ENCODE measurements at regions not wholly inside any gene's neighbourhood (a gene's known extent, or its start where the extent isn't known, plus 50 kb on each side); places are given as distances from the start of the nearest gene placed in this dataset.

DNA sequence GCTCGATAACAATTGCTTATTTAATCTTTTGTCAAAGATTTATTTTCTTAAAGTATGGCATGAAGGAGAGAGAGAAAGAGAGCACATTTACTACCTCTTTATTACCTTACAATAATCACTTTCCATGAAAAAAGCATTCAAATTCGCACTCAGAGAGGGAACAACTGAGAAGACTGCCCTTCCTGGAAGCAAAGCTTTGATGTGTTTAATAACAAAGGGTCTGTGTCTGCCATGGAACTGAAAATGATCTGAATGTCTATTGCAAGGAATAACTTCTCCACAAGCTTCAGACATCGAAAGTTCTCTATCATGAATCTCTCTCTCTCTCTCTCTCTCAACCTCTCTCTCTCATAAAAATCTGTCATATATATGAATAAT is 308.9 kb downstream of the HDGFL1 start:
- Histone ChIP-seq H3K27me3 (ENCODE audit: insufficient read depth, low read length, poor library complexity, severe bottlenecking) (no peaks in the 10 kb centered on the region), H2AFZ (ENCODE audit: low read length) (no peak overlapping the region), H3K4me2 (ENCODE audit: low read depth, low read length, poor library complexity, severe bottlenecking) (no peak overlapping the region), H3K9ac (ENCODE audit: low read depth, low read length, poor library complexity, severe bottlenecking) (no peak overlapping the region), H3K4me3 (ENCODE audit: low read length, poor library complexity, severe bottlenecking) (no peak overlapping the region), H3K9me2 (replicated peaks; ENCODE audit: low read depth, low read length) (no peaks in the 10 kb centered on the region), H3K9me3 (ENCODE audit: insufficient read depth, low read depth, low read length) (no peaks in the 10 kb centered on the region; the same call in 1 of the 2 replicates), H3F3A (ENCODE audit: low read depth) (no peaks in the 10 kb centered on the region), H3K79me2 (ENCODE audit: insufficient read depth, low read length) (no peaks in the 10 kb centered on the region), H3K36me3 (ENCODE audit: insufficient read depth, low read length) (no peaks in the 10 kb centered on the region), H4K20me1 (ENCODE audit: insufficient read depth, low read length, poor library complexity, severe bottlenecking) (no peaks in the 10 kb centered on the region), H3K4me1 (ENCODE audit: insufficient read depth, low read length, poor library complexity, severe bottlenecking) (peaks cover 9% of the 10 kb centered on the region)
- TF ChIP-seq, protein P1, sequence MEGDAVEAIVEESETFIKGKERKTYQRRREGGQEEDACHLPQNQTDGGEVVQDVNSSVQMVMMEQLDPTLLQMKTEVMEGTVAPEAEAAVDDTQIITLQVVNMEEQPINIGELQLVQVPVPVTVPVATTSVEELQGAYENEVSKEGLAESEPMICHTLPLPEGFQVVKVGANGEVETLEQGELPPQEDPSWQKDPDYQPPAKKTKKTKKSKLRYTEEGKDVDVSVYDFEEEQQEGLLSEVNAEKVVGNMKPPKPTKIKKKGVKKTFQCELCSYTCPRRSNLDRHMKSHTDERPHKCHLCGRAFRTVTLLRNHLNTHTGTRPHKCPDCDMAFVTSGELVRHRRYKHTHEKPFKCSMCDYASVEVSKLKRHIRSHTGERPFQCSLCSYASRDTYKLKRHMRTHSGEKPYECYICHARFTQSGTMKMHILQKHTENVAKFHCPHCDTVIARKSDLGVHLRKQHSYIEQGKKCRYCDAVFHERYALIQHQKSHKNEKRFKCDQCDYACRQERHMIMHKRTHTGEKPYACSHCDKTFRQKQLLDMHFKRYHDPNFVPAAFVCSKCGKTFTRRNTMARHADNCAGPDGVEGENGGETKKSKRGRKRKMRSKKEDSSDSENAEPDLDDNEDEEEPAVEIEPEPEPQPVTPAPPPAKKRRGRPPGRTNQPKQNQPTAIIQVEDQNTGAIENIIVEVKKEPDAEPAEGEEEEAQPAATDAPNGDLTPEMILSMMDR (conservative IDR thresholded peaks at IDR 0.05; ENCODE audit: low read length) = no peak
- no peak for TF ChIP-seq EZH2phosphoT487 (IDR thresholded peaks at IDR 0.05; ENCODE audit: borderline replicate concordance)

DNA sequence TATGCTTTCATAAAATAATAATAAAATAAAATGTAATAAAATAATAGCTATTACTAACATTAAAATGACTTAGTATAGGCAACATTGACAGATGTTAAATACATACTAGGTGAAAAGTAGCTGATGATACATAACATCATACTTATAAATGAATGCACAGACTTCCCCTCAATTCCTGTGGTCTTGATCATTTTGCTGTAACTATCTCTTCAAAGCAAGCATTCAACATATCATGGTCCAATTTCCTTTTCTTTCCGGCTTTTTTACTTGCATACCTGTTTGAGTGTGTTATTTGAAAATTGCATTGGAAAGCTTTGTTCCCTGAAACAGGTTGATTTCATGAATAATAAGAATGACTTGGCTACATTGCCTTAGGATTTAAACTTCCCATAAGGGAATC is 309.3 kb downstream of the HDGFL1 start:
- Histone ChIP-seq H3K9ac (ENCODE audit: low read depth, low read length, poor library complexity, severe bottlenecking) (no peak overlapping the region), H3K4me1 (ENCODE audit: insufficient read depth, low read length, poor library complexity, severe bottlenecking) (peaks cover 10% of the 10 kb centered on the region), H3F3A (ENCODE audit: low read depth) (no peaks in the 10 kb centered on the region), H3K9me3 (ENCODE audit: insufficient read depth, low read depth, low read length) (no peaks in the 10 kb centered on the region; the same call in 1 of the 2 replicates), H3K4me3 (ENCODE audit: low read length, poor library complexity, severe bottlenecking) (no peak overlapping the region), H3K36me3 (ENCODE audit: insufficient read depth, low read length) (no peaks in the 10 kb centered on the region), H3K27me3 (ENCODE audit: insufficient read depth, low read length, poor library complexity, severe bottlenecking) (no peaks in the 10 kb centered on the region), H4K20me1 (ENCODE audit: insufficient read depth, low read length, poor library complexity, severe bottlenecking) (no peaks in the 10 kb centered on the region), H3K4me2 (ENCODE audit: low read depth, low read length, poor library complexity, severe bottlenecking) (no peak overlapping the region), H3K79me2 (ENCODE audit: insufficient read depth, low read length) (no peaks in the 10 kb centered on the region), H2AFZ (ENCODE audit: low read length) (no peak overlapping the region), H3K9me2 (replicated peaks; ENCODE audit: low read depth, low read length) (no peaks in the 10 kb centered on the region)
- TF ChIP-seq EZH2phosphoT487 (IDR thresholded peaks at IDR 0.05; ENCODE audit: borderline replicate concordance) = no peak
- TF ChIP-seq, protein P1 (conservative IDR thresholded peaks at IDR 0.05; ENCODE audit: low read length) = no peak

DNA sequence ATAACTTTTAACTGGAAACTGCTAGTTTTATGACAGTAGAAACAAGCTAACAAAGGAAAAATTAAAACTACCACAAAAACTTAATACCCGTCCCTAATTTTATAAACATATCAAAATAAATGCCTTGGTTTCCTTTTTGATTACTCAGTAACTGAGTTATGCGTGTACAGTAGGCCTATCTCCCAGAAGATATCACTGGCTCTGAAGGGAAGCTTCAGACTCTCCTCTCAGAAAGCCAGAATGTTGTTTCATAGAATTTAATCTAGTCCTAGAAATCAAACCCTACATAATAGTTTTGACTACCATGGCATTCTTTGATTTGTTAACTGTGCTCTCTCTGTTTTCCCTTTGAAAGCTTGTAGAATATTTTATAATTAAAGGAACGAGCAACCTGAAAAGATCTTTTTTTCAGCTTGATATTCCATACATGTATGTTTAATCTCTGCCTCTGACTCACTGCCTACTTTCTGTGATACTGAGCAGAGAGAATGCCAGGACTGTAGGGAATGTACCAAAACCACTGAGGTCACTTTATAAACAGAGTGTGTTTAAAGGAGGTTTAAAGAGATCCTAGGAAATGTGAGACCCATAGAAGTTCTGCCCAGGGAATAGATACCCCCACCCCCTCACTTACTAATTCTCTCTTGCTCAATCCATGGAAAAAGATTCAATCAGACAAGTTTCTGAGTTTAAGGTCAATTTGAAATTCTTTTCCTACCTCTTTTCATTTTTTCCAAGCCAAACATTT is 311.5 kb downstream of the HDGFL1 start:
- peaks cover 20% of the 10 kb centered on the region for H3K4me1 ChIP-seq (ENCODE audit: insufficient read depth, low read length, poor library complexity, severe bottlenecking)

More for the DNA sequence above, 311.5 kb downstream of the HDGFL1 start:
- Histone ChIP-seq H3K4me3 (ENCODE audit: low read length, poor library complexity, severe bottlenecking) (no peak overlapping the region), H4K20me1 (ENCODE audit: insufficient read depth, low read length, poor library complexity, severe bottlenecking) (no peaks in the 10 kb centered on the region), H3K27me3 (ENCODE audit: insufficient read depth, low read length, poor library complexity, severe bottlenecking) (no peaks in the 10 kb centered on the region), H3K36me3 (ENCODE audit: insufficient read depth, low read length) (no peaks in the 10 kb centered on the region), H3K79me2 (ENCODE audit: insufficient read depth, low read length) (no peaks in the 10 kb centered on the region), H3K9ac (ENCODE audit: low read depth, low read length, poor library complexity, severe bottlenecking) (no peak overlapping the region), H3K9me2 (replicated peaks; ENCODE audit: low read depth, low read length) (no peaks in the 10 kb centered on the region), H3K4me2 (ENCODE audit: low read depth, low read length, poor library complexity, severe bottlenecking) (no peak overlapping the region), H3F3A (ENCODE audit: low read depth) (no peaks in the 10 kb centered on the region), H2AFZ (ENCODE audit: low read length) (no peak overlapping the region), H3K9me3 (ENCODE audit: insufficient read depth, low read depth, low read length) (no peaks in the 10 kb centered on the region)
- no peak for TF ChIP-seq EZH2phosphoT487 (IDR thresholded peaks at IDR 0.05; ENCODE audit: borderline replicate concordance)
- TF ChIP-seq, protein P1 (conservative IDR thresholded peaks at IDR 0.05; ENCODE audit: low read length) = no peak

Data from Loucy (cell line).